ENCODE measurements at regions not wholly inside any gene's neighbourhood (a gene's known extent, or its start where the extent isn't known, plus 50 kb on each side); places are given as distances from the start of the nearest gene placed in this dataset.

GRCh38 chr3:130596484-130596883 is 79.5 kb downstream of the COL6A6 start:
- no peak for TF ChIP-seq POLR2A (IDR thresholded peaks at IDR 0.05)
- Histone ChIP-seq H3K4me1 (no peaks in the 10 kb centered on the region), H3K27me3 (no peaks in the 10 kb centered on the region), H3K27ac (no peak overlapping the region), H3K36me3 (no peaks in the 10 kb centered on the region), H3K4me3 (no peak overlapping the region), H3K9me3 (no peaks in the 10 kb centered on the region)
- intact Hi-C loops (cut with DNase I; ENCODE audit: low total_unique reads), result no loop called here
- no peak for DNase-seq (ENCODE audit: low spot score in 2 of 2)

- no peaks in the 10 kb centered on the region for H3K4me1 ChIP-seq
- H3K27me3 ChIP-seq, result no peaks in the 10 kb centered on the region
- DNase-seq (ENCODE audit: low spot score in 2 of 2), result no peak
- H3K36me3 ChIP-seq, result no peaks in the 10 kb centered on the region
- H3K27ac ChIP-seq, result no peak overlapping the region
- no peak overlapping the region for H3K4me3 ChIP-seq
- peaks cover 0 to 2% of the 10 kb centered on the region in 2 donors for H3K9me3 ChIP-seq
- intact Hi-C loops (cut with DNase I; ENCODE audit: low total_unique reads), result no loop called here
- TF ChIP-seq POLR2A (IDR thresholded peaks at IDR 0.05) (no peak), CTCF (IDR thresholded peaks at IDR 0.05) (no peak), POLR2AphosphoS5 (IDR thresholded peaks at IDR 0.05) (no peak)
Measured at GRCh38 chr3:130601442-130601971, 84.5 kb downstream of the COL6A6 start.

GRCh38 chr3:130604806-130605205 is 87.8 kb downstream of the COL6A6 start:
- no peak overlapping the region for H3K4me3 ChIP-seq
- no peak for DNase-seq (ENCODE audit: low spot score in 2 of 2)
- no peaks in the 10 kb centered on the region for H3K27me3 ChIP-seq
- H3K36me3 ChIP-seq, result no peaks in the 10 kb centered on the region
- intact Hi-C loops (cut with DNase I; ENCODE audit: low total_unique reads), result no loop called here
- H3K9me3 ChIP-seq, result peaks cover 0 to 19% of the 10 kb centered on the region in 2 donors
- no peak for TF ChIP-seq POLR2A (IDR thresholded peaks at IDR 0.05)
- no peak for TF ChIP-seq CTCF (IDR thresholded peaks at IDR 0.05)
- no peak for TF ChIP-seq POLR2AphosphoS5 (IDR thresholded peaks at IDR 0.05)
- H3K4me1 ChIP-seq, result no peaks in the 10 kb centered on the region
- H3K27ac ChIP-seq, result no peak overlapping the region

GRCh38 chr3:130606336-130606735 is 89.4 kb downstream of the COL6A6 start:
- intact Hi-C loops (cut with DNase I; ENCODE audit: low total_unique reads), result no loop called here
- TF ChIP-seq POLR2A (IDR thresholded peaks at IDR 0.05), result no peak
- no peak for TF ChIP-seq POLR2AphosphoS5 (IDR thresholded peaks at IDR 0.05)
- TF ChIP-seq CTCF (IDR thresholded peaks at IDR 0.05), result no peak
- DNase-seq (ENCODE audit: low spot score in 2 of 2), result no peak

GRCh38 chr3:130607553-130608154 is 90.7 kb downstream of the COL6A6 start:
- no peak overlapping the region for H3K27ac ChIP-seq
- no peak overlapping the region for H3K4me3 ChIP-seq
- TF ChIP-seq POLR2A (IDR thresholded peaks at IDR 0.05) (no peak), POLR2AphosphoS5 (IDR thresholded peaks at IDR 0.05) (no peak), CTCF (IDR thresholded peaks at IDR 0.05) (no peak)
- intact Hi-C loops (cut with DNase I; ENCODE audit: low total_unique reads), result no loop called here
- no peaks in the 10 kb centered on the region for H3K27me3 ChIP-seq
- DNase-seq (ENCODE audit: low spot score in 2 of 2), result no peak
- H3K4me1 ChIP-seq, result no peaks in the 10 kb centered on the region
- H3K9me3 ChIP-seq, result peaks cover 0 to 19% of the 10 kb centered on the region in 2 donors
- no peaks in the 10 kb centered on the region for H3K36me3 ChIP-seq

More at GRCh38 chr3:130606336-130606735, 89.4 kb downstream of the COL6A6 start:
- H3K27ac ChIP-seq, result no peak overlapping the region
- H3K27me3 ChIP-seq, result no peaks in the 10 kb centered on the region
- H3K4me1 ChIP-seq, result no peaks in the 10 kb centered on the region
- H3K4me3 ChIP-seq, result no peak overlapping the region
- no peaks in the 10 kb centered on the region for H3K36me3 ChIP-seq
- peaks cover 0 to 19% of the 10 kb centered on the region in 2 donors for H3K9me3 ChIP-seq

Measured in breast epithelium (tissue), 4 donors.